A673 (cell line): ENCODE measurements at regions not wholly inside any gene's neighbourhood (a gene's known extent, or its start where the extent isn't known, plus 50 kb on each side); places are given as distances from the start of the nearest gene placed in this dataset.

Experiments used
- CTCF ChIP-seq: fragments of 300-800, 200-600 bp; sonication (generic); conservative IDR thresholded peaks from 2 replicates; pipeline ENCODE4 v1.5.1; 2017; ENCODE audit warnings: low read depth, mild to moderate bottlenecking, antibody characterized with exemption, low read length, moderate library complexity, mixed read lengths
- EZH2 ChIP-seq: fragments of 200-600 bp; sonication (generic); IDR thresholded peaks from 2 replicates; pipeline ENCODE4 v1.6.1; 2017; ENCODE audit warnings: borderline replicate concordance, low read depth, mild to moderate bottlenecking, mixed read lengths, antibody characterized with exemption, low read length; ENCODE audit not compliant: poor library complexity, severe bottlenecking

GRCh38 chr7:52512656-52513055 is 522.8 kb upstream of the POM121L12 start:
- no peak for TF ChIP-seq CTCF
- no peak for TF ChIP-seq EZH2
